ENCODE measurements at regions not wholly inside any gene's neighbourhood (a gene's known extent, or its start where the extent isn't known, plus 50 kb on each side); places are given as distances from the start of the nearest gene placed in this dataset.

GRCh38 chr12:90653040-90653439, 301.9 kb downstream of the CCER1 start:
- TF ChIP-seq CTCF (IDR thresholded peaks at IDR 0.05) = no peak

- no peak for TF ChIP-seq CTCF (IDR thresholded peaks at IDR 0.05)
These were observed 302.7 kb downstream of the CCER1 start for GRCh38 chr12:90652280-90652679.

GRCh38 chr12:90645181-90645580, 309.8 kb downstream of the CCER1 start:
- TF ChIP-seq CTCF (IDR thresholded peaks at IDR 0.05) = no peak

GRCh38 chr12:90631591-90632212, 323.3 kb downstream of the CCER1 start:
- no peak for TF ChIP-seq CTCF (IDR thresholded peaks at IDR 0.05)

GRCh38 chr12:90630006-90630405, 325.0 kb downstream of the CCER1 start:
- TF ChIP-seq CTCF (IDR thresholded peaks at IDR 0.05) = no peak

- no peak for TF ChIP-seq CTCF (IDR thresholded peaks at IDR 0.05)
These were observed 326.8 kb downstream of the CCER1 start for GRCh38 chr12:90628213-90628612.

GRCh38 chr12:90627180-90627896, 327.6 kb downstream of the CCER1 start:
- no peak for TF ChIP-seq CTCF (IDR thresholded peaks at IDR 0.05)

Data from LNCAP (cell line).